SK-MEL-5 (cell line): ENCODE measurements at regions not wholly inside any gene's neighbourhood (a gene's known extent, or its start where the extent isn't known, plus 50 kb on each side); places are given as distances from the start of the nearest gene placed in this dataset.

Experiments
- DNase-seq: peaks from one replicate; pipeline ENCODE4 v3.0.0-alpha.2; 2016; ENCODE audit warnings: low read depth, low spot score
- in situ Hi-C: cut with HindIII; loops from 2 replicates; pipeline ENCODE4 v1.10.0; 2016; ENCODE audit warnings: low sequenced_read_pairs, high pct_unique_total_duplicates, low pct_unique_long_range_greater_than_20kb

GRCh38 chr9:131809941-131810344, 70.1 kb upstream of the RAPGEF1 start:
- DNase-seq: no peak
- in situ Hi-C loops: loop anchor here (10.0 to 25.0 kb wide), 2 partner anchors 152 to 225 kb away; no protein-coding TSS in a partner anchor

DNA sequence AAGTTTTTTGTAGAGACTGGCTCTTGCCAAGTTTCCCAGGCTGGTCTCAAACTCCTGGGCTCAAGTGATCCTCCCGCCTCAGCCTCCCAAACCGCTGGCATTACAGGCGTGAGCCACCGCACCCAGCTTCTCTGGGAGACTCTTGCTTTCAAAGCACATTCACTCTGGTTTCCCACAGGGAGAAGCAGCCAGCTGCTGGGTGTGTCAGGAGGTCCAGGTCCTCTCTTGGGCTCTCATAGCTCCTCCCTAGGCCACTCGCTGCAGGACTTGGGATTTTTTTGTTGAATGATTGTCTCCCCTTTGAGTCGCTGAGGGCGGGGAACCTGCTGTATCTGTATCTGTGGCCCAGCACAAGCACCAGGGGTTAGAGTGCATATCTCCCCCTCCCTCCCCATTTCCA, 68.4 kb upstream of the RAPGEF1 start:
- DNase-seq: no peak
- in situ Hi-C loops: loop anchor here (10.0 to 25.0 kb wide), 2 partner anchors 154 to 227 kb away; no protein-coding TSS in a partner anchor

DNA sequence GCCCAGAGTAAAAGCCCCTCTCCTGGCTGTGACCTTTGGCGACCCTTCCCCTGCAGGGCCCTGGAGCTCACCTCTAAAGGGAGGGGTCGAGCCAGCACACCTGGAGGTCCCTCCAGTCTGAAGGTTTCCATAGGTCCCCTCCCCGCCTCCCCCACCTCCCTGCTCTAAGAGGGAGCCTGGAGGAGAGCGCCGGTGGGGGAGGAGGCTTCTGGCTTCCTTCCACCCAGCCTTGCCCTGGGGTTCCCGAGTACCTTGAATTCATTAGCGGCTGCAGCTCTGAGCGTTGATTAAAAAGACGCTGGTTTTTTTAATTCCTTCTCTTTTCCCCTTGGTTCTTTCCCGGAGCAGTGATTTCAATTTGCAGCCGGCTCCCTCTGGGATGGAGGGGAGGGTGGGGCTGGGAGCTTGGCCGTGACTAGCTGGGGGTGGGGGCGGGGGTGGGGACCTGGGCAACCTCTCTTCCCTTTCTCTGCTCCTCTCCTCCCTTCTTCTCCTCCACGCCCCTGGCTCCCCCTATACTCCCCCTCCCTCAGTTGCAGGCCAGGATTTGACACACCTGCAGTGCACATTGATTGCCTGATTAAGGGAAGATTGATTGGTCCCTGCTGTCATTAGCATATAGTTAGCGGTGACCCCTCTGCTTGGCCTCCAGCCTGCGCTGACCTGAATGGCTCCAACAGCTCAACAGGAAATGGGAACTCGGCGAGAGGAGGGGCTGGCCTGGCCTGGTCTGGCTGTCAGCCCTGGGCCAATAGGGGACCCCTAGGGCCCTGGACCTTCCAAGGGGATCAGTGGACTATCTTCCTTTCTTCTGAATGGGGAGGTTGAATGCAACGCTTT, 67.5 kb upstream of the RAPGEF1 start:
- in situ Hi-C loops: loop anchor here (10.0 to 25.0 kb wide), 2 partner anchors 155 to 227 kb away; no protein-coding TSS in a partner anchor
- DNase-seq: no peak

DNA sequence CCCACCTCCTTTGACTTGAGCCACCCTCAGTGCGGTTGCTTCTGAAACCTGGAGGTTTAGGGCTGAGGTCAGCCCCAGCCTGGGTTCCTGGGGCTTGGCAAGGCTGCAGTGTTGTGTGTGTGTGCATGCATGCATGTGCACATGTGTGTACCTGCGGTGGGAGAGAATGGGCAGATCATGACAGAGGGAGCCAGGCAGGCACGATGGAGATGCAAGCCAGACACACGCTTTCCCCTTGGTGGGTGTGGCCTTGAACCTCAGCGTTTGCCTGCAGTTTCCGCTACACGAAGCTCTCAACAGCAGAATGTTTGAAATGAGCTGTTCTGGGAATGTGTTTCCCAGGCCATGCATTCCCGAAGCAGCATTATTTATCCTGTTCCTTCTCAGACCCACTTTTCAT, 65.9 kb upstream of the RAPGEF1 start:
- DNase-seq: no peak
- in situ Hi-C loops: loop anchor here (10.0 to 25.0 kb wide), 2 partner anchors 156 to 229 kb away; no protein-coding TSS in a partner anchor

DNA sequence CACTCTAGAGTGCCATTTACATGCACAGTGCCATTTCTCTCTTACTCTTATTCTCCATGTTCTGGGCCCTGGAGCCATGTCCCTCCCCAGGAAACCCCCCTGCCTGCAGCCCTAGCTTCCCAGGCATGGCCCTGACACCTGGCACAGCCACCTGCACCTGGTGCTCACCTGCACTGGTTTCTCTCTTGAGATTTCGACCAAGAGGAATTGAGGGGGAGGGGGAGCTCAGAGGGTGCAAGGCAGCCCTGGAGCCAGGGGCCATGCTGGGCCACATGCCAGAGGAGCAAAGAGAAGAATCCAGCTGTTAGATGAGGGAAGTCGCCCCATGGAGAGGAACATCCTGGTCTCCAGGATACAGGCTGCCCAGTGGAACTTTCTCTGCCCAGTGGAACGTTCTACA, 65.0 kb upstream of the RAPGEF1 start:
- DNase-seq: no peak
- in situ Hi-C loops: loop anchor here (10.0 to 25.0 kb wide), 2 partner anchors 157 to 230 kb away; no protein-coding TSS in a partner anchor

DNA sequence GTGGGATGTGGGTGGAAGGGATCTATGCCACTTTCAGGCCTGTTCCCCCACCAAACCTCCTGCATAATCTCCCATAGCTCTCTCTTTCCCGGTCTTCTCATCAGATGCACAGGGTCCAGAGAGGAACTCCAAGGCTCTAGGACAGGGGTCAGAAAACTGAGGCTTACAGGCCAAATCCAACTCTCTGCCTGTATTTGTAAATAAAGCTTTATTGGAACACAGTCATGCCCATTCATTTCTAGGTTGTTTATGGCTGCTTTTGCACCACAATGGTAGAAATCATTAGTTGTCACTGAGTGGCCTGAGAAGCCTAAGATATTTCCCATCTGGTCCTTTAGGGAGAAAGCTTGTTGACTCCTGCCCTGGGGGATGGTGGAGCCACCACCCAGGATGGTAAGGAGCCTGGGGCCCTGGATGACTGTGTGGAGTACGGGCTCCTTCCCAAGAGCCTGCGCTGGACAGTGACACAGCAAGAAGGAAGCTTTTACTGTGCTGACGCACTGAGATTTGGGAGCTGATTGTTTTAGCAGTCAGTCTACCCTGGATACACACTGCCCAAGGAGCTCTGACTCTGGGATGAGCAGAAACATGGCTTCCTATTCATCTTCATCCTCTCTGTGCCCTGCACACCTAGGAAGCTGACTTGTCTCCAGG, 64.0 kb upstream of the RAPGEF1 start:
- no peak for DNase-seq
- in situ Hi-C loops: loop anchor here (10.0 to 25.0 kb wide), 2 partner anchors 158 to 231 kb away; no protein-coding TSS in a partner anchor

- in situ Hi-C loops: loop anchor here (10.0 to 25.0 kb wide), 2 partner anchors 160 to 233 kb away; no protein-coding TSS in a partner anchor
Measured at GRCh38 chr9:131801810-131802209, 61.9 kb upstream of the RAPGEF1 start.

GRCh38 chr9:131800843-131801242, 61.0 kb upstream of the RAPGEF1 start:
- DNase-seq: no peak
- in situ Hi-C loops: loop anchor here (10.0 to 25.0 kb wide), 2 partner anchors 161 to 234 kb away; no protein-coding TSS in a partner anchor

More at GRCh38 chr9:131801810-131802209, 61.9 kb upstream of the RAPGEF1 start:
- peak; percentile 34 for DNase-seq

- no peak for DNase-seq
- in situ Hi-C loops: loop anchor here (10.0 to 25.0 kb wide), 2 partner anchors 162 to 234 kb away; no protein-coding TSS in a partner anchor
Measured at GRCh38 chr9:131800366-131800765, 60.5 kb upstream of the RAPGEF1 start.

GRCh38 chr9:131799177-131799823, 59.4 kb upstream of the RAPGEF1 start:
- in situ Hi-C loops: no loop called here
- peak; percentile 50 for DNase-seq

DNA sequence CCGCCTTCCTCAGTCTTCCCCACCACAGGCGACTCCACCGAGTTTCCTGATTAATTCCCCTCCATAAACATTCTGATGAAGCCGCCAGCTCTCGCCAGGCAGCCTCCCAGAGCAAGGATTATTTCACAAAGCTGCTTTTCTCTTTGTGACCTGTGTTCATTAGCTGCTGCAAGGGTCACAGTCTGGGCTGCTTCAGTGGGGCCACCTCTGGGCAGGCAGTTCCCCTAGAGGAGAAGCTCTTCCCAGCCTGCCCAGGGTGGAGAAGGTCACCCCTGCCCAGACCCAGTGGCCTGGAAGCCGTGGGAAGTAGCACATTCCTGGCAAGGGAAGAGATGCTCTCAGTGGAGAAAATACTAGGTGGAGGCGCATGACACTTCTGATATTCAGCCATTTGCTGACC, 58.4 kb upstream of the RAPGEF1 start:
- in situ Hi-C loops: no loop called here
- no peak for DNase-seq

DNA sequence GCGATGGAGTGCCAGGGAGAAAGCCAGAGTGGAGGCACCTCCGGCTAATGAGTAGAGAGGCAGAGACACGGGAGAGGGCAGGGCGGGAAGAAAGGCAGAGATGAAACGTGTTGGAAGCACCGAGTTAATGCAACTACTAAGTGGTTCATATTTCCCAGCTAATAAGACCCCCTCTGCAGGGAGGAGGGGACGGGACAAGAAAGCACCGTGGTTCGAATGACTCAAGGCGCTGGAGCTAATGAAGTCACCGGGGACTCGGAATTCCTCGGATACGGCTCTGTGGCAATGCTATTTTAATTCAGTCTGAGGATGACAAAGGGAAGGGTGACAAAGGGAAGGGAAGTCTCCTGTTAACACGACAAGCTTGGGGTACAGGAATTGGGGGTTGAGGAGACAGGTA, 54.5 kb upstream of the RAPGEF1 start:
- in situ Hi-C loops: no loop called here
- no peak for DNase-seq

GRCh38 chr9:131791542-131792254, 51.8 kb upstream of the RAPGEF1 start:
- DNase-seq: no peak
- in situ Hi-C loops: no loop called here
